SHP77 treated with DMSO at 0.1 percent for 48 hours (cell line): ENCODE measurements at regions not wholly inside any gene's neighbourhood (a gene's known extent, or its start where the extent isn't known, plus 50 kb on each side); places are given as distances from the start of the nearest gene placed in this dataset.
A peak's percentile ranks its signal among the peaks of the same experiment; 100 is the strongest.
"Not testable (repeated sequence)": the region's sequence is repeated elsewhere in the genome, so short reads cannot be mapped to it uniquely, and the experiment has no call there.

Experiments used
- DNase-seq: peaks from one replicate; lab custom pipeline; 2025; lab: John Stamatoyannopoulos, UW

GRCh38 chr1:204782118-204782700, 88.5 kb upstream of the NFASC start:
- no peak for DNase-seq

GRCh38 chr1:204785023-204785422, 85.6 kb upstream of the NFASC start:
- not testable (repeated sequence) for DNase-seq

- DNase-seq: no peak
Measured at GRCh38 chr1:204788470-204788869, 82.2 kb upstream of the NFASC start.

GRCh38 chr1:204791453-204792353, 79.0 kb upstream of the NFASC start:
- DNase-seq: peak; percentile 50

GRCh38 chr1:204792354-204792692, 78.3 kb upstream of the NFASC start:
- DNase-seq: no peak

- DNase-seq: no peak
Measured at GRCh38 chr1:204793259-204793914, 77.3 kb upstream of the NFASC start.

- DNase-seq: not testable (repeated sequence)
Measured at GRCh38 chr1:204796886-204797285, 73.8 kb upstream of the NFASC start.

- DNase-seq: no peak
Measured at GRCh38 chr1:204797401-204797800, 73.3 kb upstream of the NFASC start.

- DNase-seq: no peak
Measured at GRCh38 chr1:204799630-204800029, 71.0 kb upstream of the NFASC start.

GRCh38 chr1:204801211-204801610, 69.5 kb upstream of the NFASC start:
- DNase-seq: no peak

GRCh38 chr1:204802401-204803175, 68.1 kb upstream of the NFASC start:
- no peak for DNase-seq

GRCh38 chr1:204803607-204804006, 67.1 kb upstream of the NFASC start:
- DNase-seq: no peak

GRCh38 chr1:204806943-204807687, 63.5 kb upstream of the NFASC start:
- DNase-seq: peak; percentile 52

- no peak for DNase-seq
Measured at GRCh38 chr1:204809488-204809887, 61.2 kb upstream of the NFASC start.

GRCh38 chr1:204812842-204813241, 57.8 kb upstream of the NFASC start:
- DNase-seq: no peak

- DNase-seq: no peak
Measured at GRCh38 chr1:204813522-204813921, 57.1 kb upstream of the NFASC start.

- DNase-seq: no peak
Measured at GRCh38 chr1:204814166-204814884, 56.3 kb upstream of the NFASC start.

GRCh38 chr1:204817341-204817740, 53.3 kb upstream of the NFASC start:
- no peak for DNase-seq

- DNase-seq: no peak
Measured at GRCh38 chr1:204818998-204819397, 51.7 kb upstream of the NFASC start.

GRCh38 chr1:204819495-204819894, 51.2 kb upstream of the NFASC start:
- DNase-seq: no peak
